ENCODE measurements at regions not wholly inside any gene's neighbourhood (a gene's known extent, or its start where the extent isn't known, plus 50 kb on each side); places are given as distances from the start of the nearest gene placed in this dataset.
"Not testable (repeated sequence)": the region's sequence is repeated elsewhere in the genome, so short reads cannot be mapped to it uniquely, and the experiment has no call there.

GRCh38 chr11:37322333-37323194, 724.5 kb upstream of the RAG2 start:
- Mint-ChIP-seq H3K4me3 (ENCODE audit: unreplicated experiment) (no peak overlapping the region), H3K36me3 (ENCODE audit: low read depth, unreplicated experiment) (no peaks in the 10 kb centered on the region), H3K4me1 (ENCODE audit: unreplicated experiment) (no peaks in the 10 kb centered on the region), H3K27ac (ENCODE audit: unreplicated experiment) (no peak overlapping the region), H3K27me3 (ENCODE audit: unreplicated experiment) (peaks cover 2% of the 10 kb centered on the region), H3K9me3 (ENCODE audit: unreplicated experiment) (peaks cover 5% of the 10 kb centered on the region)
- DNase-seq (ENCODE audit: low spot score), result no peak
- no peak for TF ChIP-seq CTCF (IDR thresholded peaks at IDR 0.05; ENCODE audit: unreplicated experiment)

DNA sequence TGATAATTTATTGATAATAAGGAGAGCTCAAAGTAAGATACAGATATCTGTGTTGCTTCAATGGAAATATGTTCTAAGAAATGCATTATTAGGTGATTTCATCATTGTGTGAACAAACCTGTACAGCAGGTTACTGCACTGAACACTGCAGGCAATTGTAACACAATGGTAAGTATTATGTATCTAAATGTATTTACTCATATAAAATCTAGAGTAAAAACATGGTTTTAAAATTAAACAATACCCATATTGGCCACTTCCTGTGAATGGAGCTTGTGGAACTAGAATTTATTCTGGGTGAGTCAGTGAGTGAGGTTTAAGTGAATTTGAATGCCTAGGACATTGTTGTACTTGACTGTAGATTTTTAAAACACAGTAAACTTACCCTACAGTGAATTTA, 722.9 kb upstream of the RAG2 start:
- H3K4me3 Mint-ChIP-seq (ENCODE audit: unreplicated experiment), result no peak overlapping the region
- H3K27me3 Mint-ChIP-seq (ENCODE audit: unreplicated experiment), result peaks cover 2% of the 10 kb centered on the region
- H3K4me1 Mint-ChIP-seq (ENCODE audit: unreplicated experiment), result no peaks in the 10 kb centered on the region
- no peak overlapping the region for H3K27ac Mint-ChIP-seq (ENCODE audit: unreplicated experiment)
- no peaks in the 10 kb centered on the region for H3K36me3 Mint-ChIP-seq (ENCODE audit: low read depth, unreplicated experiment)
- no peak for DNase-seq (ENCODE audit: low spot score)
- TF ChIP-seq CTCF (IDR thresholded peaks at IDR 0.05; ENCODE audit: unreplicated experiment), result no peak
- peaks cover 5% of the 10 kb centered on the region for H3K9me3 Mint-ChIP-seq (ENCODE audit: unreplicated experiment)

- Mint-ChIP-seq H3K4me1 (ENCODE audit: unreplicated experiment) (no peaks in the 10 kb centered on the region), H3K36me3 (ENCODE audit: low read depth, unreplicated experiment) (no peaks in the 10 kb centered on the region), H3K27ac (ENCODE audit: unreplicated experiment) (no peak overlapping the region), H3K4me3 (ENCODE audit: unreplicated experiment) (no peak overlapping the region), H3K9me3 (ENCODE audit: unreplicated experiment) (no peaks in the 10 kb centered on the region), H3K27me3 (ENCODE audit: unreplicated experiment) (no peaks in the 10 kb centered on the region)
- no peak for TF ChIP-seq CTCF (IDR thresholded peaks at IDR 0.05; ENCODE audit: unreplicated experiment)
- DNase-seq (ENCODE audit: low spot score), result no peak
These were observed 719.8 kb upstream of the RAG2 start for GRCh38 chr11:37317803-37318202.

GRCh38 chr11:37313266-37313665, 715.2 kb upstream of the RAG2 start:
- DNase-seq (ENCODE audit: low spot score), result no peak
- no peak overlapping the region for H3K4me3 Mint-ChIP-seq (ENCODE audit: unreplicated experiment)
- no peaks in the 10 kb centered on the region for H3K36me3 Mint-ChIP-seq (ENCODE audit: low read depth, unreplicated experiment)
- no peak for TF ChIP-seq CTCF (IDR thresholded peaks at IDR 0.05; ENCODE audit: unreplicated experiment)
- H3K4me1 Mint-ChIP-seq (ENCODE audit: unreplicated experiment), result no peaks in the 10 kb centered on the region
- H3K27me3 Mint-ChIP-seq (ENCODE audit: unreplicated experiment), result no peaks in the 10 kb centered on the region
- no peak overlapping the region for H3K27ac Mint-ChIP-seq (ENCODE audit: unreplicated experiment)
- H3K9me3 Mint-ChIP-seq (ENCODE audit: unreplicated experiment), result no peaks in the 10 kb centered on the region

DNA sequence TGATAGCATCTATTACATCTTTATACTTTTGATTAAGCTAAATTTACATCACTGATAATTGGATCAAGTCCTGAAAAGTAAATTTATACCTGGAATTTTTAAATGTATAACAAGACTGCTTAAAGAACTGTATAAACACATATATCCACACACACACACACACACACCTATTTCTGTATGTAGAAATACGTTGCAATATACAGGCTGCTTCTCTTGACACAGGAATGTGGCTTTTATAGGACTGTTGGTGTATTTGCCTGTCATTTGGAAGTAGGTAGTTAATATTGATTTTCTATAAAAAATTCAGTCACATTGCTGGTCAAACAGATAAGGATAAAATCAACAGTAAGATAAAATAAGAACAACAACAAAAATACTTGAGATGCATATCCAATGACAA, 708.5 kb upstream of the RAG2 start:
- peaks cover 8% of the 10 kb centered on the region for H3K9me3 Mint-ChIP-seq (ENCODE audit: unreplicated experiment)
- no peak for TF ChIP-seq CTCF (IDR thresholded peaks at IDR 0.05; ENCODE audit: unreplicated experiment)
- H3K36me3 Mint-ChIP-seq (ENCODE audit: low read depth, unreplicated experiment), result no peaks in the 10 kb centered on the region

GRCh38 chr11:37301405-37301804, 703.4 kb upstream of the RAG2 start:
- not testable (repeated sequence) for H3K36me3 Mint-ChIP-seq (ENCODE audit: low read depth, unreplicated experiment); H3K27me3 Mint-ChIP-seq (ENCODE audit: unreplicated experiment); H3K4me1 Mint-ChIP-seq (ENCODE audit: unreplicated experiment); DNase-seq (ENCODE audit: low spot score); H3K27ac Mint-ChIP-seq (ENCODE audit: unreplicated experiment); H3K9me3 Mint-ChIP-seq (ENCODE audit: unreplicated experiment); H3K4me3 Mint-ChIP-seq (ENCODE audit: unreplicated experiment)

More for the DNA sequence above, 708.5 kb upstream of the RAG2 start:
- DNase-seq (ENCODE audit: low spot score), result no peak
- peaks cover 1% of the 10 kb centered on the region for H3K27me3 Mint-ChIP-seq (ENCODE audit: unreplicated experiment)
- no peak overlapping the region for H3K27ac Mint-ChIP-seq (ENCODE audit: unreplicated experiment)
- no peaks in the 10 kb centered on the region for H3K4me1 Mint-ChIP-seq (ENCODE audit: unreplicated experiment)
- no peak overlapping the region for H3K4me3 Mint-ChIP-seq (ENCODE audit: unreplicated experiment)
